GM10266 (cell line): ENCODE measurements at regions not wholly inside any gene's neighbourhood (a gene's known extent, or its start where the extent isn't known, plus 50 kb on each side); places are given as distances from the start of the nearest gene placed in this dataset.

Experiments used
- DNase-seq: peaks from one replicate; pipeline ENCODE4 v3.0.0; 2012; ENCODE audit errors: extremely low spot score
- CTCF ChIP-seq: IDR thresholded peaks from 2 replicates; pipeline ENCODE4 v1.5.1; 2012; ENCODE audit warnings: mild to moderate bottlenecking, low read depth; ENCODE audit not compliant: control insufficient read depth, insufficient read depth; ENCODE audit errors: missing control alignments

- DNase-seq = no peak
- no peak for TF ChIP-seq CTCF
Observed at GRCh38 chr9:28610339-28610738, 1037.1 kb upstream of the C9orf72 start.

GRCh38 chr9:28616310-28616709 lies 1043.0 kb upstream of the C9orf72 start:
- no peak for DNase-seq

GRCh38 chr9:28620011-28620410 lies 1046.7 kb upstream of the C9orf72 start:
- TF ChIP-seq CTCF = no peak
- DNase-seq = no peak

More at GRCh38 chr9:28616310-28616709, 1043.0 kb upstream of the C9orf72 start:
- TF ChIP-seq CTCF = no peak

GRCh38 chr9:28620661-28621060 lies 1047.4 kb upstream of the C9orf72 start:
- TF ChIP-seq CTCF = no peak
- no peak for DNase-seq

- no peak for TF ChIP-seq CTCF
- no peak for DNase-seq
Observed at GRCh38 chr9:28624771-28625170, 1051.5 kb upstream of the C9orf72 start.

- DNase-seq = no peak
- TF ChIP-seq CTCF = no peak
Observed at GRCh38 chr9:28628031-28628430, 1054.8 kb upstream of the C9orf72 start.

GRCh38 chr9:28648723-28649122 lies 1075.4 kb upstream of the C9orf72 start:
- no peak for DNase-seq
- no peak for TF ChIP-seq CTCF

GRCh38 chr9:28650327-28650726 lies 1077.0 kb upstream of the C9orf72 start:
- DNase-seq = no peak
- no peak for TF ChIP-seq CTCF
